ENCODE measurements at regions not wholly inside any gene's neighbourhood (a gene's known extent, or its start where the extent isn't known, plus 50 kb on each side); places are given as distances from the start of the nearest gene placed in this dataset.

GRCh38 chr11:7167976-7168740, 79.4 kb downstream of the RBMXL2 start:
- no peak overlapping the region for H3K14ac ChIP-seq (ENCODE audit: insufficient read depth, low read length)
- TF ChIP-seq, protein P1, sequence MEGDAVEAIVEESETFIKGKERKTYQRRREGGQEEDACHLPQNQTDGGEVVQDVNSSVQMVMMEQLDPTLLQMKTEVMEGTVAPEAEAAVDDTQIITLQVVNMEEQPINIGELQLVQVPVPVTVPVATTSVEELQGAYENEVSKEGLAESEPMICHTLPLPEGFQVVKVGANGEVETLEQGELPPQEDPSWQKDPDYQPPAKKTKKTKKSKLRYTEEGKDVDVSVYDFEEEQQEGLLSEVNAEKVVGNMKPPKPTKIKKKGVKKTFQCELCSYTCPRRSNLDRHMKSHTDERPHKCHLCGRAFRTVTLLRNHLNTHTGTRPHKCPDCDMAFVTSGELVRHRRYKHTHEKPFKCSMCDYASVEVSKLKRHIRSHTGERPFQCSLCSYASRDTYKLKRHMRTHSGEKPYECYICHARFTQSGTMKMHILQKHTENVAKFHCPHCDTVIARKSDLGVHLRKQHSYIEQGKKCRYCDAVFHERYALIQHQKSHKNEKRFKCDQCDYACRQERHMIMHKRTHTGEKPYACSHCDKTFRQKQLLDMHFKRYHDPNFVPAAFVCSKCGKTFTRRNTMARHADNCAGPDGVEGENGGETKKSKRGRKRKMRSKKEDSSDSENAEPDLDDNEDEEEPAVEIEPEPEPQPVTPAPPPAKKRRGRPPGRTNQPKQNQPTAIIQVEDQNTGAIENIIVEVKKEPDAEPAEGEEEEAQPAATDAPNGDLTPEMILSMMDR (conservative IDR thresholded peaks at IDR 0.05), result peak; percentile 43
- no peak overlapping the region for H3K23ac ChIP-seq (ENCODE audit: insufficient read length, low read depth, low read length)
- no CpG with 5 or more reads among the region's 2 CpGs for WGBS (ENCODE audit: extremely low coverage, insufficient read length, low lambda C conversion rate)
- no peaks in the 10 kb centered on the region for H3K9me3 ChIP-seq (ENCODE audit: control insufficient read depth, low read depth, low read length)
- no peak overlapping the region for H2BK20ac ChIP-seq (ENCODE audit: low read depth, low read length, poor library complexity, severe bottlenecking)
- no peak overlapping the region for H3K18ac ChIP-seq (ENCODE audit: insufficient read length, low read depth, low read length)
- H3K56ac ChIP-seq (ENCODE audit: insufficient read length, low read depth, low read length), result no peak overlapping the region
- no peak overlapping the region for H2BK12ac ChIP-seq (ENCODE audit: insufficient read length, low read depth, low read length)
- H3K23me2 ChIP-seq (ENCODE audit: insufficient read length, low read depth, low read length, poor library complexity, severe bottlenecking), result no peaks in the 10 kb centered on the region
- Mint-ChIP-seq H3K36me3 (ENCODE audit: insufficient read depth in 1 of 3, low read depth in 3 of 3) (no peaks in the 10 kb centered on the region), H3K4me3 (no peak overlapping the region), H3K27me3 (ENCODE audit: low read depth) (no peaks in the 10 kb centered on the region), H3K9me3 (no peaks in the 10 kb centered on the region), H3K4me1 (no peaks in the 10 kb centered on the region), H3K27ac (no peak overlapping the region)
- H2AFZ ChIP-seq (ENCODE audit: low read length), result no peak overlapping the region
- no peaks in the 10 kb centered on the region for H4K20me1 ChIP-seq (ENCODE audit: control insufficient read depth, insufficient read depth, insufficient read length)
- no peak overlapping the region for H3K9ac ChIP-seq (ENCODE audit: extremely low read depth, insufficient read length, low read length)
- no peak overlapping the region for H3T11ph ChIP-seq (ENCODE audit: low read length)
- H3K27ac ChIP-seq (ENCODE audit: insufficient read length, low read depth, low read length), result no peak overlapping the region
- H3K4me2 ChIP-seq (ENCODE audit: insufficient read depth, insufficient read length, low read length), result no peak overlapping the region
- H4K5ac ChIP-seq (ENCODE audit: insufficient read length, low read depth, low read length), result no peak overlapping the region
- no peak overlapping the region for H2BK120ac ChIP-seq (ENCODE audit: low read depth, low read length, poor library complexity, severe bottlenecking)
- H2BK15ac ChIP-seq (ENCODE audit: low read depth, low read length), result no peak overlapping the region
- no peaks in the 10 kb centered on the region for H3K27me3 ChIP-seq (ENCODE audit: insufficient read depth, low read length)
- H2BK5ac ChIP-seq (ENCODE audit: insufficient read length, low read length), result no peak overlapping the region
- H4K91ac ChIP-seq (ENCODE audit: insufficient read length, low read depth, low read length), result no peak overlapping the region
- H3K79me1 ChIP-seq (ENCODE audit: insufficient read depth, low read depth, low read length, poor library complexity, severe bottlenecking), result no peaks in the 10 kb centered on the region
- DNase-seq, result no peak
- no peaks in the 10 kb centered on the region for H3K4me1 ChIP-seq (ENCODE audit: insufficient read depth, low read length)
- H2AK5ac ChIP-seq (ENCODE audit: insufficient read length, low read length), result no peak overlapping the region
- H3K4ac ChIP-seq (ENCODE audit: low read depth, low read length), result no peak overlapping the region
- no peaks in the 10 kb centered on the region for H3K79me2 ChIP-seq (ENCODE audit: insufficient read depth, low read length)
- no peak overlapping the region for H4K8ac ChIP-seq (replicated peaks; ENCODE audit: insufficient read length, low read depth, low read length)

All from H9 (cell line).